K562 (cell line): ENCODE measurements at regions not wholly inside any gene's neighbourhood (a gene's known extent, or its start where the extent isn't known, plus 50 kb on each side); places are given as distances from the start of the nearest gene placed in this dataset.
"Not testable (repeated sequence)": the region's sequence is repeated elsewhere in the genome, so short reads cannot be mapped to it uniquely, and the experiment has no call there.

ENCODE experiments used
- ATAC-seq: fragments of 200-7000 bp; cut with Tn5 transposase; 3 replicates; pipeline ENCODE4 v1.9.1; 2020; ENCODE audit warnings: moderate library complexity
- BruUV-seq: library from RNA; stranded (reverse); fragments of 400-500 nt; replicated peaks from 2 replicates; lab custom pipeline; 2021; lab: Mats Ljungman, UMichigan
- CTCF ChIA-PET: fragments of 300-600 bp; formaldehyde crosslinking; extraction: SDS; loops from one replicate; lab custom pipeline; 2021; ENCODE audit warnings: low intra/inter-chr PET ratio; lab: Yijun Ruan, JAX
- POLR2A ChIA-PET: fragments of 300-600, 350-650 bp; sonication (Branson Sonifier 250); formaldehyde crosslinking; extraction: SDS; loops from one replicate; lab custom pipeline; 2021; ENCODE audit warnings: antibody characterized with exemption, inconsistent platforms; lab: Yijun Ruan, JAX
- DNase-seq, 4 experiments: peaks; one replicate each; pipeline versions ENCODE4 v3.0.0 to v3.0.0-alpha.2; 2011 to 2018; ENCODE audit warnings: low spot score in 3 of 4, mixed read lengths in 3 of 4; ENCODE audit errors: extremely low read depth in 1 of 4
- FAIRE-seq: peaks from 2 replicates; lab custom pipeline; 2011; peaks lifted over from hg19 to GRCh38; lab: Jason Lieb, UNC
- H2AFZ ChIP-seq: 2 replicates; pipeline ENCODE4 v1.6.0; 2011; ENCODE audit warnings: low read depth, low read length, control low read depth, inconsistent platforms
- H3K27ac ChIP-seq: fragments of 200-600 bp; 3 replicates; pipeline ENCODE4 v1.8.0; 2011; ENCODE audit warnings: low read depth, mild to moderate bottlenecking, control low read depth, inconsistent platforms, low read length, moderate library complexity, mixed read lengths; ENCODE audit errors: extremely low read depth
- H3K27me3 ChIP-seq, 2 experiments: fragments of 300-600 bp in 1 of 2; 2 replicates in 1 of 2; 3 replicates in 1 of 2; pipeline versions ENCODE4 v1.6.0 to v1.8.0; 2011; ENCODE audit warnings: inconsistent platforms in 2 of 2, low read length in 2 of 2, mild to moderate bottlenecking in 1 of 2, mixed read lengths in 1 of 2, moderate library complexity in 1 of 2; ENCODE audit not compliant: control insufficient read depth in 2 of 2, insufficient read depth in 2 of 2
- H3K36me3 ChIP-seq: fragments of 300-600 bp; 3 replicates; pipeline ENCODE4 v1.8.0; 2011; ENCODE audit warnings: mild to moderate bottlenecking, low read length, inconsistent platforms; ENCODE audit not compliant: control insufficient read depth, insufficient read depth
- H3K4me1 ChIP-seq, 2 experiments: fragments of 200-600 bp in 1 of 2; replicated peaks in 1 of 2; 2 replicates in 1 of 2; 3 replicates in 1 of 2; pipeline versions ENCODE4 v1.5.1 to v1.8.0; 2011; ENCODE audit warnings: inconsistent platforms in 2 of 2, low read length in 2 of 2, mild to moderate bottlenecking in 1 of 2, mixed read lengths in 1 of 2, moderate library complexity in 1 of 2; ENCODE audit not compliant: control insufficient read depth in 2 of 2, insufficient read depth in 2 of 2
- H3K4me2 ChIP-seq: 2 replicates; pipeline ENCODE4 v1.6.1; 2011; ENCODE audit warnings: low read length, control low read depth, inconsistent platforms, mixed read lengths; ENCODE audit not compliant: insufficient read depth
- H3K4me3 ChIP-seq: fragments of 200-600 bp; sonication (generic), shearing (Covaris generic); 2 replicates; pipeline ENCODE4 v1.5.1; 2016; ENCODE audit warnings: control low read depth, inconsistent platforms
- H3K79me2 ChIP-seq: fragments of 200-600 bp; 3 replicates; pipeline ENCODE4 v1.8.0; 2011; ENCODE audit warnings: low read length, inconsistent platforms; ENCODE audit not compliant: control insufficient read depth, insufficient read depth
- H3K9ac ChIP-seq, 2 experiments: 2 replicates each; pipeline versions ENCODE4 v1.6.0 to v1.6.1; 2011; ENCODE audit warnings: low read depth in 2 of 2, low read length in 2 of 2, control low read depth in 1 of 2, inconsistent platforms in 1 of 2, mild to moderate bottlenecking in 1 of 2, mixed read lengths in 1 of 2; ENCODE audit not compliant: insufficient read depth in 1 of 2
- H3K9me1 ChIP-seq: one replicate; pipeline ENCODE4 v1.6.0; 2011; ENCODE audit warnings: inconsistent platforms, mild to moderate bottlenecking, low read length, moderate library complexity; ENCODE audit not compliant: control insufficient read depth, insufficient read depth
- H3K9me3 ChIP-seq: replicated peaks from 2 replicates; pipeline ENCODE4 v1.5.1; 2011; ENCODE audit warnings: low read depth, low read length, inconsistent platforms; ENCODE audit not compliant: control insufficient read depth, insufficient read depth
- H4K20me1 ChIP-seq: replicated peaks from 2 replicates; pipeline ENCODE4 v1.6.1; 2011; ENCODE audit warnings: low read length, inconsistent platforms, mixed read lengths; ENCODE audit not compliant: control insufficient read depth, insufficient read depth
- HOXB6 ChIP-seq: fragments of 250-450 bp; sonication (Bioruptor Pico); IDR thresholded peaks from 2 replicates; pipeline ENCODE4 v1.5.1; 2022; ENCODE audit warnings: mild to moderate bottlenecking, borderline replicate concordance
- IRF9 ChIP-seq: fragments of 450-650 bp; IDR thresholded peaks from 2 replicates; pipeline ENCODE4 v1.6.1; 2016; ENCODE audit warnings: missing biosample characterization, missing genetic modification characterization
- MAFG ChIP-seq: fragments of 450-650 bp; conservative IDR thresholded peaks from 2 replicates; pipeline ENCODE4 v1.6.1; 2016; ENCODE audit warnings: missing genetic modification characterization, missing compliant biosample characterization
- RCOR1 ChIP-seq, 2 experiments: IDR thresholded peaks; 2 replicates each; pipeline ENCODE4 v1.6.1; 2012; ENCODE audit warnings: low read depth in 2 of 2, low read length in 2 of 2, borderline replicate concordance in 1 of 2, improper control_type of control experiment in 1 of 2
- ZNF561 ChIP-seq: fragments of 450-650 bp; formaldehyde crosslinking; conservative IDR thresholded peaks from 2 replicates; pipeline ENCODE4 v1.4.0; 2020; ENCODE audit warnings: mild to moderate bottlenecking, moderate library complexity
- ZNF639 ChIP-seq, 2 experiments: fragments of 200-800 bp in 1 of 2; sonication (Bioruptor generic) in 1 of 2; sonication (generic) in 1 of 2; formaldehyde crosslinking in 1 of 2; IDR thresholded peaks in 1 of 2; conservative IDR thresholded peaks in 1 of 2; 2 replicates each; pipeline versions ENCODE4 v1.5.0 to v1.6.1; 2016 to 2020; ENCODE audit warnings: missing compliant biosample characterization in 1 of 2, missing genetic modification characterization in 1 of 2, missing genetic modification reagents in 1 of 2
- ZNF740 ChIP-seq, 3 experiments: fragments of 200-800 bp in 1 of 3; sonication (Bioruptor generic) in 1 of 3; sonication (generic) in 1 of 3; formaldehyde crosslinking in 1 of 3; IDR thresholded peaks; 2 replicates each; pipeline versions ENCODE4 v1.6.1 to v1.8.0; 2016 to 2022; ENCODE audit warnings: mild to moderate bottlenecking in 2 of 3, missing compliant biosample characterization in 2 of 3, missing genetic modification characterization in 2 of 3, missing genetic modification reagents in 1 of 3
- ZNF766 ChIP-seq: fragments of 200-800 bp; sonication (Bioruptor generic); conservative IDR thresholded peaks from 2 replicates; pipeline ENCODE4 v1.6.1; 2016; ENCODE audit warnings: missing genetic modification characterization, missing compliant biosample characterization
- WGBS: fragments of 100-300 bp; shearing (Covaris generic); methylation state at CpG from one replicate; pipeline ENCODE4 v1.1.6; 2016; ENCODE audit warnings: low coverage, mixed read lengths; ENCODE audit not compliant: insufficient coverage; ENCODE audit errors: missing lambda C conversion rate; 5-methylcytosine and 5-hydroxymethylcytosine counted together
- in situ Hi-C: fragments of 300-500 bp; cut with MboI; formaldehyde crosslinking; loops from 4 replicates; pipeline ENCODE4 v1.15.0; 2018; ENCODE audit warnings: inconsistent platforms, mixed read lengths
- intact Hi-C: fragments of 100-400 bp; cut with micrococcal nuclease; formaldehyde crosslinking; loops from 2 replicates; pipeline ENCODE4 v1.14.2; 2022

- TF ChIP-seq MAFG = no peak
- TF ChIP-seq HOXB6 (CRISPR knock-in tag) = no peak
- no peak for TF ChIP-seq ZNF740 (CRISPR knock-in tag; IDR thresholded peaks at IDR 0.05)
- TF ChIP-seq ZNF740 (tag; IDR thresholded peaks at IDR 0.05) = no peak
- no peak for TF ChIP-seq ZNF561 (CRISPR knock-in tag)
- no peak for TF ChIP-seq IRF9 (tag)
- no peak for TF ChIP-seq ZNF766 (CRISPR knock-in tag)
- no peak for TF ChIP-seq ZNF639 (CRISPR knock-in tag; conservative IDR thresholded peaks at IDR 0.05 in 1 of 2, IDR thresholded peaks at IDR 0.05 in 1 of 2)
- no peak for TF ChIP-seq RCOR1 (IDR thresholded peaks at IDR 0.05; ENCODE audit: borderline replicate concordance in 1 of 2, low read depth in 2 of 2, low read length in 2 of 2)
- no peak overlapping the region for H2AFZ ChIP-seq
- no peak overlapping the region for H3K27ac ChIP-seq
- no peak overlapping the region for H3K9ac ChIP-seq
- no peak for DNase-seq
- CTCF ChIA-PET = no interaction called here
- no peak for FAIRE-seq
- H3K4me1 ChIP-seq = no peaks in the 10 kb centered on the region
- H3K9me1 ChIP-seq = no peaks in the 10 kb centered on the region
- H4K20me1 ChIP-seq = no peaks in the 10 kb centered on the region
- WGBS = 0% methylated on average over 1 of the region's 1 CpG
- no peaks in the 10 kb centered on the region for H3K36me3 ChIP-seq
- POLR2A ChIA-PET = no interaction called here
- intact Hi-C loops = no loop called here
- H3K27me3 ChIP-seq = no peaks in the 10 kb centered on the region
- in situ Hi-C loops = no loop called here
- H3K4me3 ChIP-seq = no peak overlapping the region
- no peak overlapping the region for H3K4me2 ChIP-seq
- H3K9me3 ChIP-seq = no peaks in the 10 kb centered on the region
- no peak for ATAC-seq
- BruUV-seq = no TSS peak
- no peaks in the 10 kb centered on the region for H3K79me2 ChIP-seq
Observed at GRCh38 chr5:52150501-52150900, 637.2 kb upstream of the ITGA1 start.

- H3K4me1 ChIP-seq, H3K27me3 ChIP-seq, H3K36me3 ChIP-seq, BruUV-seq, H2AFZ ChIP-seq, H3K27ac ChIP-seq, ATAC-seq, intact Hi-C loops, H3K4me3 ChIP-seq, DNase-seq, CTCF ChIA-PET, FAIRE-seq, H3K9me1 ChIP-seq, H3K4me2 ChIP-seq, H4K20me1 ChIP-seq, in situ Hi-C loops, POLR2A ChIA-PET, H3K79me2 ChIP-seq, H3K9ac ChIP-seq, H3K9me3 ChIP-seq: not testable (repeated sequence)
- WGBS = 0% methylated on average over 2 of the region's 2 CpGs
Observed at GRCh38 chr5:52156809-52157208, 630.9 kb upstream of the ITGA1 start.
